C4-2B (cell line): ENCODE measurements at regions not wholly inside any gene's neighbourhood (a gene's known extent, or its start where the extent isn't known, plus 50 kb on each side); places are given as distances from the start of the nearest gene placed in this dataset.

Experiments used
- ZFX ChIP-seq: fragments of 450-650 bp; IDR thresholded peaks from 2 replicates; pipeline ENCODE4 v1.6.1; 2017
- TF ChIP-seq, protein P1 (sequence below): fragments of 450-650 bp; conservative IDR thresholded peaks from 2 replicates; pipeline ENCODE4 v1.5.1; 2017; ENCODE audit warnings: mild to moderate bottlenecking

DNA sequence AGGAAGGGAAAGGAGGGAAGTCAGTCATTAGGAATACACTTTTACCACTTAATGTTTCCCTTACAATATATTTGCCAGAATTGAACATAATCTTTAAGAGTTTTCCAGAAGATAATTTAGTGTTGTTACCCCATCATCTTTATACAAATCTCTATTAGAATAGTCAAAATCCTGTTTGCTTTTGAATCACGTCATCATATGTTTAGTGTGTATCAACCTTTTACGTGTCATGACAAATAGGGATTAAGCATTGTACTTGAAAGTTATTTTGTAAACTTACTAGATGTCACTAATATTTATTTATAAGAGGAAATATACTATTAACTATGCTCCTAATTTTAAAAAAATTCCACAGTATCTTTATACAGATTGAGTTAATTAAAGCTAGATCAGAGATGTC is 1899.5 kb downstream of the MAT2B start:
- TF ChIP-seq, protein P1, sequence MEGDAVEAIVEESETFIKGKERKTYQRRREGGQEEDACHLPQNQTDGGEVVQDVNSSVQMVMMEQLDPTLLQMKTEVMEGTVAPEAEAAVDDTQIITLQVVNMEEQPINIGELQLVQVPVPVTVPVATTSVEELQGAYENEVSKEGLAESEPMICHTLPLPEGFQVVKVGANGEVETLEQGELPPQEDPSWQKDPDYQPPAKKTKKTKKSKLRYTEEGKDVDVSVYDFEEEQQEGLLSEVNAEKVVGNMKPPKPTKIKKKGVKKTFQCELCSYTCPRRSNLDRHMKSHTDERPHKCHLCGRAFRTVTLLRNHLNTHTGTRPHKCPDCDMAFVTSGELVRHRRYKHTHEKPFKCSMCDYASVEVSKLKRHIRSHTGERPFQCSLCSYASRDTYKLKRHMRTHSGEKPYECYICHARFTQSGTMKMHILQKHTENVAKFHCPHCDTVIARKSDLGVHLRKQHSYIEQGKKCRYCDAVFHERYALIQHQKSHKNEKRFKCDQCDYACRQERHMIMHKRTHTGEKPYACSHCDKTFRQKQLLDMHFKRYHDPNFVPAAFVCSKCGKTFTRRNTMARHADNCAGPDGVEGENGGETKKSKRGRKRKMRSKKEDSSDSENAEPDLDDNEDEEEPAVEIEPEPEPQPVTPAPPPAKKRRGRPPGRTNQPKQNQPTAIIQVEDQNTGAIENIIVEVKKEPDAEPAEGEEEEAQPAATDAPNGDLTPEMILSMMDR, result no peak
- no peak for TF ChIP-seq ZFX
